ENCODE measurements at regions not wholly inside any gene's neighbourhood (a gene's known extent, or its start where the extent isn't known, plus 50 kb on each side); places are given as distances from the start of the nearest gene placed in this dataset.
"Not testable (repeated sequence)": the region's sequence is repeated elsewhere in the genome, so short reads cannot be mapped to it uniquely, and the experiment has no call there.

GRCh38 chr4:9690636-9691237 is 90.7 kb upstream of the DRD5 start:
- not testable (repeated sequence) for TF ChIP-seq POLR2A (IDR thresholded peaks at IDR 0.05; ENCODE audit: low read depth, low read length); CTCF (IDR thresholded peaks at IDR 0.05; ENCODE audit: extremely low read depth in 1 of 2, insufficient read depth in 1 of 2, low read depth in 1 of 2, low read length in 2 of 2); EZH2 (IDR thresholded peaks at IDR 0.05; ENCODE audit: borderline replicate concordance, low read depth, low read length, severe bottlenecking); POLR2AphosphoS5 (IDR thresholded peaks at IDR 0.05; ENCODE audit: insufficient read depth, low read depth, low read length)

Measured in endothelial cell of umbilical vein (primary cell).